Small intestine (tissue), 7 donors: ENCODE measurements at regions not wholly inside any gene's neighbourhood (a gene's known extent, or its start where the extent isn't known, plus 50 kb on each side); places are given as distances from the start of the nearest gene placed in this dataset.
"Not testable (repeated sequence)": the region's sequence is repeated elsewhere in the genome, so short reads cannot be mapped to it uniquely, and the experiment has no call there.

ENCODE experiments used
- DNase-seq, 2 donors: peaks; one replicate each; pipeline versions ENCODE4 v3.0.0 to v3.0.0-alpha.2; 2013
- FAIRE-seq: peaks from 2 replicates; lab custom pipeline; 2012; peaks lifted over from hg19 to GRCh38; lab: Jason Lieb, UNC
- H3K27ac ChIP-seq, 3 donors: one replicate each; pipeline ENCODE4 v1.5.1; 2013; ENCODE audit warnings: low read length in 2 of 3, mild to moderate bottlenecking in 2 of 3, control low read depth in 1 of 3, inconsistent platforms in 1 of 3, low read depth in 1 of 3, moderate library complexity in 1 of 3
- H3K27me3 ChIP-seq, 3 donors: one replicate each; pipeline ENCODE4 v1.6.1; 2013; ENCODE audit warnings: low read length in 3 of 3, inconsistent platforms in 1 of 3; ENCODE audit not compliant: control insufficient read depth in 3 of 3, insufficient read depth in 3 of 3
- H3K36me3 ChIP-seq, 3 donors: one replicate each; pipeline ENCODE4 v1.6.1; 2013; ENCODE audit warnings: low read length in 3 of 3, inconsistent platforms in 1 of 3, low read depth in 1 of 3, mild to moderate bottlenecking in 1 of 3, moderate library complexity in 1 of 3; ENCODE audit not compliant: control insufficient read depth in 3 of 3, insufficient read depth in 2 of 3
- H3K4me1 ChIP-seq, 3 donors: one replicate each; pipeline ENCODE4 v1.6.1; 2013; ENCODE audit warnings: low read length in 2 of 3, inconsistent platforms in 1 of 3, low read depth in 1 of 3, mild to moderate bottlenecking in 1 of 3, moderate library complexity in 1 of 3; ENCODE audit not compliant: control insufficient read depth in 3 of 3, insufficient read depth in 2 of 3
- H3K4me3 ChIP-seq, 3 donors: one replicate each; pipeline ENCODE4 v1.5.1; 2013; ENCODE audit warnings: low read length in 3 of 3, control low read depth in 1 of 3, inconsistent platforms in 1 of 3, low read depth in 1 of 3, mild to moderate bottlenecking in 1 of 3, moderate library complexity in 1 of 3
- H3K9me3 ChIP-seq, 2 donors: one replicate each; pipeline ENCODE4 v1.6.1; 2013; ENCODE audit warnings: low read depth in 1 of 2, low read length in 1 of 2; ENCODE audit not compliant: control insufficient read depth in 2 of 2, insufficient read depth in 1 of 2
- WGBS, 3 donors: extraction: QIAGEN DNeasy Blood & Tissue Kit; methylation state at CpG; one replicate each; pipeline ENCODE4 v1.1.7; 2013; 5-methylcytosine and 5-hydroxymethylcytosine counted together
- donor health status: healthy with polysubstance abuse.
- donor health status: control.
- donor health status: control.
- donor health status: Bipolar disorder and iron deficiency.
- donor health status: healthy.

DNA sequence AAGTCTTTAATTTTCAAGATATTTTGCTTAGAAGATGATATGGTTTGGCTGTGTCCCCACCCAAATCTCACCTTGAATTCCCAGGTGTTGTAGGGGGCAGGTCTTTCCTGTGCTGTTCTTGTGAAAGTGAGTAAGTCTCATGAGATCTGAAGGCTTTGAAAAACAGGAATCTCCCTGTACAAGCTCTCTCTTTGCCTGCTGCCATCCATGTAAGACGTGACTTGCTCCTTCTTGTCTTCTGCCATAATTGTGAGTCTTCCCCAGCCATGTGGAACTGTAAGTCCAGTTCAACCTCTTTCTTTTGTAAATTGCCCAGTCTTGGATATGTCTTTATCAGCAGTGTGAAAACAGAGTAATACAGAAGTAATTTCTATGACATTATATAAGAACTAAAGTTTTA is 1255.2 kb upstream of the LRRTM3 start:
- WGBS, 3 donors, result 83 to 88% (median 86%) methylated on average over 1 of the region's 1 CpG
- H3K27ac ChIP-seq, H3K36me3 ChIP-seq, DNase-seq, H3K4me3 ChIP-seq, FAIRE-seq, H3K27me3 ChIP-seq, H3K4me1 ChIP-seq, H3K9me3 ChIP-seq: not testable (repeated sequence)

DNA sequence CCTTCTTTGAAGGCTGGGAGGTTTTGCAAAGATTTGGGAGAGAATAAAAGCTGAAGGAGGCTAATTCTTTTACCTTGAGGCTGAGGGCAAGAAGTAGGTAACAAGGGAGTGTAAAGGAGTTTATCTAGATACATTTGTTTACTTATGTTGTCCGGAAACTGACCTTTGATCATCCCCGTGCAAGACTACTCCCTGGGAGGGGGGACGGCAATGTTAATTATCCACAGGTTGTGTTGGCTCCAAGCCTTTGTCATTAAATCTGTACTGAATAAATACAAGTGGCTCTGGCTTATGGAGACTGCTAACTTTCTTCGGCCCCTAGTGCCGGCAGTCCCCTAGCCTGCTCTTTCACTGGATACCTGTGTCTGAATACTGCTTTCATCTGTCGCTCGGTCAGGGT is 1250.6 kb upstream of the LRRTM3 start:
- no peaks in the 10 kb centered on the region for H3K36me3 ChIP-seq
- 58 to 82% (median 68%) methylated on average over 7 of the region's 7 CpGs for WGBS, 3 donors
- H3K4me1 ChIP-seq, result no peaks in the 10 kb centered on the region
- FAIRE-seq (no peak), DNase-seq (peak; percentile 20 to 87)
- no peaks in the 10 kb centered on the region for H3K27me3 ChIP-seq
- peaks cover 0 to 4% of the 10 kb centered on the region in 2 donors for H3K9me3 ChIP-seq
- H3K27ac ChIP-seq, result no peak overlapping the region
- no peak overlapping the region for H3K4me3 ChIP-seq

DNA sequence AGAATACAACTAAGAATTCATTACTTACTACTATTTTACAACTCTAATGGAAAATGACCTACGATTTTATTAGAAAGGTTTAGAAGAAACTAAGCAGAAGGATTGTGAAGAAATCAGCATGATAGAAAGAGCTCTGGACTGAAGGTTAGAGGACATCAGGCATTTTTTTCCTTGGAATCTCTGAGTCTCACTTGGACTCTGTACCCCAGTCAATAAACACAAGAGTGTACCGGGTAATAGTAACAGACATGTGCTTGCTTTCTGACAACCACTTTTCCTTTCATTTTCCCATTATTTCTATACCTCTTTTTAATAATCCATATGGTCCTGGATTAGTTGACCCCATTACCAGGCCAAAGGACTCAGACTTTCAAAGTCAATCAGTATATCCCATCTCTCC is 1240.9 kb upstream of the LRRTM3 start:
- Histone ChIP-seq H3K4me3 (no peak overlapping the region), H3K36me3 (peaks cover 0 to 2% (median 0%) of the 10 kb centered on the region in 3 donors), H3K27me3 (no peaks in the 10 kb centered on the region), H3K9me3 (no peaks in the 10 kb centered on the region), H3K4me1 (peaks cover 0 to 7% (median 0%) of the 10 kb centered on the region in 3 donors), H3K27ac (peak overlapping the region in 1 of 3 donors; percentile 49)
- no peak for FAIRE-seq
- peak; percentile 71 to 82 for DNase-seq
- 49 to 69% (median 63%) methylated on average over 2 of the region's 2 CpGs for WGBS, 3 donors

DNA sequence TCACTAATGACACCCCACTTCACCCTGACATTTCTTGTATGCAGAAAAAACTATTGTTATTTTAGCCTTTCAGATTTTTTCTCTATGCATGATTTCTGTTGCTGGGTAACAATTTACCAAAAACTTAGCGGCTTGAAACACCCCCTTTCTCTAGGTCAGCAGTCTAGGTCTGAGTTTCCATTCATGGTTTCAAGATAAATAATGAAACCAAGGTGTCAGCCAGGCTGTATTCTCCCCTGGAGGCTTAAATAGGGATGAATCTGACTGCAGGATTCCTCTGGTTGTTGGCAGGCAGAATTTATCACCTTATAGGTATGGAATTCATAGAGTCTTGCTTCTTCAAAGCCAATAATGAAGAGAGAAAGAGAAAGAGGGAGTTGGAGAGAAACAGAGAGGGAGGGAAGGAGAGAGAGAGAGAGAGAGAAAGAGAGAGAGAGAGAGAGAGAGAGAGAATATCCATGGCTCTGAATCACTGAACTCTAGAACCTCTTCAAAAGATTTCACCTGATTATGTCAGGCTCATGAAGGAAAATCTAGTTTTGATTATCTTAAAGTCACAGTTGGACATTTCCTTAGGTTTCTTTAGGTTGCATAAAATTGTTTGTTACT is 1224.6 kb upstream of the LRRTM3 start:
- no peak overlapping the region for H3K4me3 ChIP-seq
- H3K27me3 ChIP-seq, result no peaks in the 10 kb centered on the region
- WGBS, 3 donors, result 85 to 92% (median 89%) methylated on average over 1 of the region's 1 CpG
- H3K4me1 ChIP-seq, result no peaks in the 10 kb centered on the region
- FAIRE-seq (no peak), DNase-seq (no peak)
- H3K9me3 ChIP-seq, result no peaks in the 10 kb centered on the region
- H3K27ac ChIP-seq, result no peak overlapping the region
- no peaks in the 10 kb centered on the region for H3K36me3 ChIP-seq

DNA sequence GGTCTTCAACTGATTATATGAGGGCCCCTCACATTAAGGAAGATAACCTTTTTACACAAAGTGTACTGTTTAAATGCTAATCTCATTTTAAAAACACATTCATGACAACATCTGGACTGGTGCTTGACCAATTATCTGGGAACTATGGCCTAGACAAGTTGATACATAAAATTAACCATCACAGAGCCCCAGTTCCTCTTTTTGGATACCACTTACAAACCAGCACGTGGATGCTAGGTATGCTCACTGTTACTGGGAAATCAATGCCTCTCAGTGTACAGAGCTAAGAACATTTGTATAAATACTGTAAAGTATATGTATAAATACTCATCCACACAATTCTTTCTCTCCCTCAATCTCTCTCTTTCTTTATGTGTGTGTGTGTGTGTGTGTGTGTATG is 1217.8 kb upstream of the LRRTM3 start:
- H3K9me3 ChIP-seq, result no peaks in the 10 kb centered on the region
- H3K27ac ChIP-seq, result no peak overlapping the region
- H3K36me3 ChIP-seq, result no peaks in the 10 kb centered on the region
- H3K27me3 ChIP-seq, result no peaks in the 10 kb centered on the region
- DNase-seq (no peak), FAIRE-seq (no peak)
- 9 to 43% (median 32%) methylated on average over 1 of the region's 1 CpG for WGBS, 3 donors
- no peaks in the 10 kb centered on the region for H3K4me1 ChIP-seq
- H3K4me3 ChIP-seq, result no peak overlapping the region

DNA sequence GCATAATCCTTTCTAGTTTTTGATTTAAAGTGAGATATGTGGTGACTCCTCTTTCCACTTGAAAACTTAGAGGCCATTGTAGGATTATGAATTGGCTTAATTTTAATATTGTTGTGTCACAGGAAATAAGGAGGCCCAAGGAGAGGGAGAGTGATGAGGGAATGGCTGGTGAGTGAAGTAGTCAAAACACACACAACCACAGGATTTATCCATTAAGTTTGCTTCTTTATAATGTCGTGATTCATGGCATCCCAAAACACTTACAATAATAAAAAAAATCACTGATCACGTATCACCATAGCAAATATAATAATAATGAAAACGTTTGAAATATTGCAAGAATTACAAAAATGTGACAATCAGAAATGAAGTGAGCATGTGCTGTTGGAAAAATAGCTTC is 1215.5 kb upstream of the LRRTM3 start:
- no peak for DNase-seq
- Histone ChIP-seq H3K4me3 (no peak overlapping the region), H3K9me3 (no peaks in the 10 kb centered on the region), H3K27me3 (no peaks in the 10 kb centered on the region), H3K27ac (no peak overlapping the region), H3K36me3 (no peaks in the 10 kb centered on the region), H3K4me1 (no peaks in the 10 kb centered on the region)
- no peak for FAIRE-seq
- 72 to 85% (median 75%) methylated on average over 3 of the region's 3 CpGs for WGBS, 3 donors

DNA sequence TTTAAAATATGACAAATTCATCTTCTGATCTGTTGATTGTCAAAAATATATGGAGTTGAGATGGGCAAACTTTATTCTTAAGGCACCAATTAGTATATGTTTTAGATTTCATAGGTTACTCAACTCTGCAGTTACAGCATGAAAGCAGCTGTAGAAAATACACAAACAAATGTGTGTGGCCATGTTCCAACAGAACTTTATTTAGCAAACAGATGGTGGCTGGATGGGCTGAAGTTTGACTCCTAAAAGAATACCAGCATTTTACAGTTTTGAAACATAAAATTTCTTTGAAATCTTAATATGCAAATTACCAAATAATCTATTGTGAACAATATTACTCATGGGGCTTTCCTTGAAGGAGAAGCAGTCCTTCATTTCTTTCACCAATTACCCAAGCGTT is 1206.0 kb upstream of the LRRTM3 start:
- H3K27ac ChIP-seq, result no peak overlapping the region
- no peaks in the 10 kb centered on the region for H3K27me3 ChIP-seq
- no peaks in the 10 kb centered on the region for H3K36me3 ChIP-seq
- no peak for FAIRE-seq
- H3K9me3 ChIP-seq, result no peaks in the 10 kb centered on the region
- WGBS, 3 donors, result 45 to 93% (median 82%) methylated on average over 1 of the region's 1 CpG
- no peak for DNase-seq
- no peaks in the 10 kb centered on the region for H3K4me1 ChIP-seq
- H3K4me3 ChIP-seq, result no peak overlapping the region

DNA sequence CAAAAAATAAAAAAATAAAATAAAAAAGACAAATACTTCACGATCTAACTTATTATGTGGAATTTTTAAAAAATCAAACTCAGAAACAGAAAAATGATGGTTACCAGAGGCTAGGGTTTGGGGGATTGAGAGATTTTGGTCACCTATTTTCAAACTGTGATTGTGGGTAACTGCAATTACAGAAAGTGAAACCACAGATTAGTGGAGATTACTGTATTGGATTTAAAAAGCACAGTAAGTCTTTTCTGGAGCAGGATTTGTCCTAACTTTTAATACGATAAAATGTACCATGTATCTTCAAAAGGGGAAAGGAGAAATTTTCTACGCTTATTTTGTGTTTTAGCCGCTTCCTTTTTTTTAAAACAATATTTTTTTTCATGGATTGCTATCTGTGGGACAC is 1204.9 kb upstream of the LRRTM3 start:
- Histone ChIP-seq H3K9me3 (no peaks in the 10 kb centered on the region), H3K27ac (no peak overlapping the region), H3K27me3 (no peaks in the 10 kb centered on the region), H3K4me1 (no peaks in the 10 kb centered on the region), H3K4me3 (no peak overlapping the region), H3K36me3 (no peaks in the 10 kb centered on the region)
- WGBS, 3 donors, result 84 to 91% (median 87%) methylated on average over 4 of the region's 4 CpGs
- no peak for DNase-seq
- peak; percentile 15 for FAIRE-seq

DNA sequence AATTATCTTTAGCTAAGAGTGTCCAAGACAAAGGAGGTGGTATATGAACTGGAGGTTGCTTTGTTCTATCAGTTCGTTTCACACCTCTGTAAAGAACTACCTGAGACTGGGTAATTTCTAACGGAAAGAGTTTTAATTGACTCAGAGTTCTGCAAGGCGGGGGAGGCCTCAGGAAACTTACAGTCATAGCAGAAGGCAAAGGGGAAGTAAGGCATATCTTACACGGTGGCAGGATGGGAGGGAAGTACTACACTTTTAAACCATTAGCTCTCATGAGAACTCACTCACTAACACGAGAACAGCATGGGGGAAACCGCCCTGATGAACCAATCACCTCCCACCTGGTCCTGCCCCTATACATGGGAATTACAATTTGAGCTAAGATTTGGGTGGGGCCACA is 1202.3 kb upstream of the LRRTM3 start:
- Histone ChIP-seq H3K36me3 (no peaks in the 10 kb centered on the region), H3K4me3 (no peak overlapping the region), H3K27me3 (no peaks in the 10 kb centered on the region), H3K9me3 (no peaks in the 10 kb centered on the region), H3K4me1 (no peaks in the 10 kb centered on the region), H3K27ac (no peak overlapping the region)
- FAIRE-seq, result no peak
- DNase-seq, result no peak
- 70 to 82% (median 79%) methylated on average over 6 of the region's 6 CpGs for WGBS, 3 donors
